GM03348 (cell line): ENCODE measurements at regions not wholly inside any gene's neighbourhood (a gene's known extent, or its start where the extent isn't known, plus 50 kb on each side); places are given as distances from the start of the nearest gene placed in this dataset.
"Not testable (repeated sequence)": the region's sequence is repeated elsewhere in the genome, so short reads cannot be mapped to it uniquely, and the experiment has no call there.

ENCODE experiments used
- DNase-seq: peaks from one replicate; pipeline ENCODE4 v3.0.0; 2012; ENCODE audit warnings: low spot score

DNA sequence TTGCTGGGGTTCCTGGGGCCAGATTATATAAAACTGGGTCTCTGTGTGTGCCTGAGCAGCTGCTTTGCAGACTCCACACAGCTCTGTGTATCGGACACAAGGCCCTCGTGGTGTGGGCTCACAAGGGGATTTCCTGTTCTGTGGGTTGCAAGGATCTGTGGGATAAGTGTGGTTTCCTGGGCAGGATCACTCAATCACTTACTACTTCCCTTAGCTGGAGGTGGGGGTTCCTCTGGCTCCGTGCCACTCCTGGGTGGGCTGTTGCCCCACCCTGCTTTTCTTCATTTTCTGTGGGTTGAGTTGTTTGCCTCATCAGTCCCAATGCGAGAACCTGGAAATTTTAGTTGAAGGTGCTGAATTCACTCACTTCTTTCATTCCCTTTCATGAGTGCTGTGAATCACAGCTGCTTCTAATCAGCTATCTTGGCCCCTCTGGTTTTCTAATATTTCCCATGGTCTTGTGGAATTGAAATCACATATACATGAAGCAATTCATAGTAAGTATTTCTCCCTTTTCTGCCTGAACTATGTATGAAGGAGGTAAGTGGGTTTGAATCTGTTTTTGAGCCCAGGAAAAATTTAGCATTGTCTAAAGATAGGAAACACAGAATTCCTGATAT lies 196.3 kb downstream of the DCDC2C start:
- no peak for DNase-seq

GRCh38 chr2:3902131-3902530 lies 198.8 kb downstream of the DCDC2C start:
- no peak for DNase-seq

DNA sequence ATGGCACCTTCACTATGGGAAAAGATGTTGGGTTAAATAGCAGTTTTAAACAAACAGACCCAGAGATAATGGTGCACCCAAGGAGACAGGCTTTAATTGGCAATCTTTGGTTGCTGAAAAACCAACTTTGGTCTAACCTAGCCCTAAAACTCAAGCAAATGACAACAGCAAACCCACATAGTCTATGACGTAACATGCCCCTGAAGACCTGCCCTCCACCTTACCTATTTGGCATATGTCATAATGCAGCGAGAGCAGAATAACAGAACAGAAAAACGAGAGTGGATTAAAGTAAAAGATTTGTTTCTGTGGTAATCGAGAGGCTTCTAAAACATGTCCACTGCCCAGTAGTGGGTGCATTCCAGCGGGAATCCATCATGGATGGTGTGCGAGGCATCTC lies 200.7 kb downstream of the DCDC2C start:
- DNase-seq, result no peak

GRCh38 chr2:3908498-3908897 lies 205.1 kb downstream of the DCDC2C start:
- not testable (repeated sequence) for DNase-seq

DNA sequence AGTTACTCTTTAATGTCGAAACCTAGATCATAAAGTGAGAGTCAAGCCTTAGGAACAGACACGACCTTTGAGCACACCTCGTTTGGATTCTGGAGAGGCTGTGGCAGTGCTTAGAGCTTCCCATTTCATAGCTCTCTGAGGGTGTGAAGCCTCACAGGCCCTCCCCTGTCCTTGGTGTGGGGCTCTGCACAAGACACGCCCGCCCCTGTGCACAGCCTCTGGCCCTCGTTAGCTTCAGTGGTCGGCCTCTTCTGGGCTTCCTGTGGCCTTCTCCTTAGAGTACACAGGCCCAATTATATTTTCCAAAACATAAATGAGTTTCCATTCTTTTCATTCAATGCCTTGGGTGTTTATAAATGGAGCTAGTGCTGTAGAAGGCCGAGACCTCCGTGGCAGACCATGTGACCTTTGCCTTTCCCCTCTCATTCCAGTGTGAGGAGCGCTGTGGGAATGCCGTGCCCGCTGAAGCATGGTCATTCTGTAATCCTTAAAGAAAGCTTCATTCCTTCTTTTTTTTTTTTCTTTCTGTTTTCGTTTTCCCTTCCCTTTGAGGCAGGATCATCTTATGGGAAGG lies 208.6 kb downstream of the DCDC2C start:
- DNase-seq, result no peak

DNA sequence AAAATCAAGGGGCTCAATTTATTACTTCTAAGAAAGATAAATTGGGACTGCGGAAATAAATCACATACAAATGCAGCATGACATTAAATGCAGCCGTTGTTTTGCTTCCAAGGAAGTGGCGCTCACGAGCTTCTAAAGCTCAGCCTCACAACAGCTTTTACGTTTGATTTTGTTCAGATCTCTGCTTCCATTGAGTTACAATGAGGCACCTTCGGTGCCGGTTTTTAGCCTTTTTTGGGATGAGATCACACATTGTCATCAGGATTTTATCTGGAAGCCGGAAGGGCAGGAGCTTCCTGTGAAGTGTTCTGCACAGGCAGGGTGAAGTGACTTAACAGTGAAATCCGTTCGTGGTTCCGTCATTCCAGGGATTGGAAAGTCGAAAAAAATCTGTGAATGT lies 209.8 kb downstream of the DCDC2C start:
- no peak for DNase-seq

DNA sequence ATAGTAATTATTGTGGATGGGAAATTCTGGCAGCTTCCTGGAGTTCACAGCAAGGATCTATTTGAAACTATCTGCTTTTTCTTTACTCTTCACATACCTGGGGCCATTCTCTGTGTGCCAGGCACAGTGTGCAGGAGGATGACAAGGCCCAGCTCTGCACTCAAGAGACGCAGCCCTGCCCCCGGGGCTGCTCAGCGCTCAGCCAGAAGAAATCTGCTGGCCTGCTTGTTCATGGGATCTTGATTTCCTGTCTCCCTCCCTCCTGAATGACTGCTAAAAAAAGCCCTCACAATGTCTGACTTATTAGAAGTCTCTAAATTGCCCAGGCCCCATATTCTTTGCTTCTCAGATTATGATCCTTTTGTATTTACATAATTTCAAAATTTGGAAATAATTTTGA lies 210.9 kb downstream of the DCDC2C start:
- no peak for DNase-seq

- no peak for DNase-seq
Observed at GRCh38 chr2:3927031-3927430, 223.7 kb downstream of the DCDC2C start.

DNA sequence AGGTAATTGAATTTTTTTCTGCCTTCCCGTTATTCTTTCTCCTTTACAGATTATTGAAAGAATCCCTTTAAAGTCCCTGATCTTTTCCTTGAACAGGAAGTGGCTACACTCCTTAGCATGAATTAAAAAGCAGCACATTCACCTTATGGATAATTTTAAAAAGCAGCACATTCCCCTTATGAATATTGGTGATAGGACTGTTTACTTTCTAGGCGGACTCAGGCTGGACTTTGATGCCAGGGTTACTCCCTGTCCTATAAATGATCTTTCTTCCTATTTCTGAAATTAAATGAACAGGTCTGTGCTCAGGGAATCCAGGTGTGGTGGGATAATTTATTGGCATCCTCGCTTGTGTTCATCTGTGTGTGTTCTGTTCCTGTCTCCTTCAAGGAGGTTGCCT lies 226.0 kb downstream of the DCDC2C start:
- no peak for DNase-seq

DNA sequence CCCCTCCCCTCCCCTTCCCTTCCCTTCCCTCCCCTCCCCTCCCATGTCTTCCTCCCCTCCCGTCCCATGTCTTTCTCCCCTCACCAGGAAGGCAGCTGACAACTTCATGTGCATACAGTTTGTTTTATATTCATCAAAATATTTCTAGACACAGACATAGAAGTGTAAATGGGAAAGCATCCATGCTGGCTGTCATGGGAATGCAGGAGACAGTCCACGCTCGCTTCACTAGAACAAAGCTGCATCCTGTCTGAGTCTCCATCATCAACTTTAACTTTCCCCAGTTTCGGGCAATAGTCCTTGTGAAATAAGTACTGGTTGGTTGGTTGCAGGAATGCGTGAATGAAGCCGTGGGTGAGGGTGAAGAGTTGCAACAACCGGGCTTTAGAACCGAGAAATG lies 226.9 kb downstream of the DCDC2C start:
- no peak for DNase-seq

- no peak for DNase-seq
Observed at GRCh38 chr2:3940661-3941060, 237.3 kb downstream of the DCDC2C start.

GRCh38 chr2:3942841-3943240 lies 239.5 kb downstream of the DCDC2C start:
- DNase-seq, result no peak

- no peak for DNase-seq
Observed at GRCh38 chr2:3944071-3944470, 240.7 kb downstream of the DCDC2C start.

GRCh38 chr2:3944841-3945240 lies 241.5 kb downstream of the DCDC2C start:
- no peak for DNase-seq

- DNase-seq, result no peak
Observed at GRCh38 chr2:3948191-3948590, 244.8 kb downstream of the DCDC2C start.

DNA sequence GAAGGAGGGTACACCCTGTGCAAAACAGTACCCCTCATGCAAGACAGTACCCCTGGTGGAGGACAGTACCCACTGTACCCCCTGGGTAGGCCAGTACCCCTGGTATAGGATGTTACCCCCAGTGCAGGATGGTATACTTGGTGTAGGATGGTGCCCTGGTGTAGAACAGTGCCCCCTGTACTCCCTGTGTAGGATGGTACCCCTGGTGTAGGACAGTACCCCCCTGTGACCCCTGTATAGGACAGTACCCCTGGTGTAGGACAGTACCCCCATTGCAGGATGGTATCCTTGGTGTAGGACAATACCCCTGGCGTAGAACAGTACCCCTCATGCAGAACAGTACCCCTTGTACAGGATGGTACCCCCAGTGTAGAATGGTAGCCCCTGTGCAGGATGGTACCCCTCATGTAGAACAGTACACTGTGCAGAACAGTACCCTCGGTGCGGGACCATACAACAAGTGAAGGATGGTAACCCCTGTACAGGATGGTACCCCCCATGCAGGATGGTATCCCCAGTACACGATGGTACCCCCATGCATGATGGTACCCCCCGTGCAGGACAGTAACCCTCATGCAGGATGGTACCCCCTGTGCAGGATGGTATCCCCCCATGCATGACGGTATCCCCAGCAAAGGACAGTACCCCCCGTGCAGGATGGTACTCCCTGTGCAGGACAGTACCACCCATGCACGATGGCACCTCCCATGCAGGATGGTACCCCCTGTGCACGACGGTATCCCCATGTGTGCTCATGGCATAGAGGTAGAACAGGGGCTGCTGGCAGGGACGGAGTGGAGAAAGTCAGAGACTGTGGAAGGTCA lies 248.0 kb downstream of the DCDC2C start:
- DNase-seq, result no peak

DNA sequence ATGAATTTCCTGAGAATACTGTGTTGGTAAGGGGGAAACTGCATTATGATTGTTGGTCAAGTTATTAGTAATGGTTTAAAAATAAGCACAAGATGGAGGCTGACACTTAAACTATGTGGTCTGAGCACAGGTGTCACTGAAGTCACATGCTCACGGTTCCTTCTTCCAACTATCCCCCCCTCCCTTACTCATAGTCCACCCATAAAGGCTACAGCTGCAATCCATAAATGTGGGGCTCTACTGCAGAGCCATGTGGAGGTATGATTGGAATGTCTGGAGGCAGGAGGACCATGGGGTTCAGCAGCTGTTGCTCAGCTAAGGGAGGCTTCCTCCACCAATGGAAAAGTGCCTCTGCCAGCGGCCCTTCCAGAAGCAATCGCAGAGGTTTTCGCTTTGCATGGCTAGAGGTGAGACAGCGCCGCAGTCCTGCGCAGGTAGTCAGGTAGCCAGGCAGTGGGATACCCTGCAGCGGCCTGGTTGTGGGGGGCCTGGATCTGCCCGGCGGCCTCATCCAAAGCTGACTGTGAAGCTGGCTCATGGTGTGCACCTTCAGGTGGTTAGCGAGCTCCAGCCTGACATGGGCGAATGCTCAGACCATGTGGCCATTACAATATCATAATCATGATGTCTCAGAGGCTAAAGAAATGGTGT lies 249.6 kb downstream of the DCDC2C start:
- no peak for DNase-seq

- no peak for DNase-seq
Observed at GRCh38 chr2:3954261-3954660, 250.9 kb downstream of the DCDC2C start.

- DNase-seq, result no peak
Observed at GRCh38 chr2:3956406-3956805, 253.0 kb downstream of the DCDC2C start.

DNA sequence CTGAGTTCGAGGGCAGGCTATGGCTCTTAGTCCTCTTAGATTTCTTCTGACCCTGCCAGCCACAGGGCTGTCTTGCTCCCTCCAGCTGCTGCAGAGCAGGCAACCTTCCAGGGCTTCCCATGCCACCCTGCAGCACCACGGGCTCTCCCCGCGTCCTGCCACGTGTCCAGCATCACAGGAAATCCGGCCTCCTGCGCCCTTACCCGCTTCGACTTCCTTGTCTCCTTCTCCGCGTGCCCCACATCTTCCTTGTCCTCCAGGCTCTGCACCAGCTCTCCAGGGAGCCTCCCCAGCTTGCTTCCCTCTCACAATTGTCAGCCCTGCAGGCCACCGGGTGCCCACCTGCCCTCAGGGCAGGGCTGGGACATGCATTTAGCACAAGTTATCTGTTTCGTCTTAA lies 253.5 kb downstream of the DCDC2C start:
- DNase-seq, result no peak

DNA sequence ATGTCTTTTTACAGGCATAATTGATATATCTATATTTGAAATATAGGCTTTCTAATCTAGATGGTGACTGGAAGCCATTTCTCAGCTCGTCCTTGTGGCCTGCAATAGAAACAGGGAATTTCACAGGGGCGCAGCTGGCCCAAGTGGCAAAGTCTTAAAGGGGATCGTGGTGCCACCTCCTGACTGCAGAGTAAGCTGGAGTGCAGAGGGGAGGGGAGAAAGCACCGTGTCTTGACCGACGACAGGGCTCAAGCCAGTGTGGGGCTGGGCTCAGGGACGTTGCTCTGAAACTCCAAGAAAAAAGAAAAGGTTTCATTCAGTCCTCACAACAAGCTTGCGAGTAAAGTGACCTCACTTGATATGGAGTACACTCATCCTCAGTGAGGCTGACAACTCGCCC lies 255.1 kb downstream of the DCDC2C start:
- no peak for DNase-seq

DNA sequence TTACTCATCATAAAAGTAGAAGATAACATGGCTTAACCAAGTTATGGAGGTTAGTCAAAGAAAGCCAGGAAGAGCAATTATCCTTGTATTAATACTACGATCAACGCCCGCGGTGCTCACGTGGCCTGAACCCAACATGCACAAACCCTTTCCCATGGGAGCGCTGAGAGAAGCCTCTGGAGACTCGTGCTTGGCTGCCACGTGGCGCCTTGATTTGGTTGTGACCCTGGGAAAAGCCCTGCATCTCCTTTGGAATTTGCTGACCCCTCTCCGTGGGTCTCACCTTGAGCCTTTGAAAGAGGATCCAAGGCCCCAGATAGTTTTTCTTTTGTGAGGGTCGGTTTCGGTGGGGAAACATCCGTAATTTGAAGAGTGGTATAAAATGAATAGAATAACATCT lies 255.6 kb downstream of the DCDC2C start:
- no peak for DNase-seq

- peak; percentile 71 for DNase-seq
Observed at GRCh38 chr2:3959372-3959771, 256.0 kb downstream of the DCDC2C start.
